ENCODE measurements at regions not wholly inside any gene's neighbourhood (a gene's known extent, or its start where the extent isn't known, plus 50 kb on each side); places are given as distances from the start of the nearest gene placed in this dataset.

DNA sequence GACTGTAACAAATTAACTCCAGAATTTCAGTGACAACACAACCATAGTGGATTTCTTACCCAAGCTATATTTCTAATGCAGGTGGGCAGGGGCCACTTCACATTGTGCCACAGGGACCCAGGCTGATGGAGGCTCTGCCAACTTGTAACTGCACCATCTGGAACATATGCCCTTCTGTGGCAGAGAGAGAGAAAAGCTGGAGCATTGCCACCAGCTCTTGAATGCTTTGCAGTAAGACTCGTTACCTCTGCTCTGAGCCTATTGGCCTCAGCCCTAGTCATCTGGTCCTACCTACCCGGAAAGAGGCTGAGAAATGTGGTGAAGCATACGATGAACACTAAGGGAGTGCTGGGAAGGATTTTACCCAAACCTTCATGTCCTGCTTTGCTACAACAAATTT is 587.1 kb downstream of the ZNF385D start:
- no peak for TF ChIP-seq SUZ12 (IDR thresholded peaks at IDR 0.05; ENCODE audit: unreplicated experiment)
- no peak for TF ChIP-seq CTCF (IDR thresholded peaks at IDR 0.05 in 2 of 3, conservative IDR thresholded peaks at IDR 0.05 in 1 of 3; ENCODE audit: control insufficient read depth in 2 of 3, extremely low read depth in 1 of 3, insufficient read depth in 1 of 3, low read depth in 3 of 3, low read length in 3 of 3)
- no peak for TF ChIP-seq ETV6 (conservative IDR thresholded peaks at IDR 0.05 in 1 of 2, IDR thresholded peaks at IDR 0.05 in 1 of 2; ENCODE audit: borderline replicate concordance in 1 of 2, low read depth in 1 of 2)
- TF ChIP-seq JUND (IDR thresholded peaks at IDR 0.05; ENCODE audit: low read depth, low read length): no peak
- no peak for TF ChIP-seq PBX3 (IDR thresholded peaks at IDR 0.05; ENCODE audit: insufficient replicate concordance, low read depth, low read length)
- TF ChIP-seq, protein P1, sequence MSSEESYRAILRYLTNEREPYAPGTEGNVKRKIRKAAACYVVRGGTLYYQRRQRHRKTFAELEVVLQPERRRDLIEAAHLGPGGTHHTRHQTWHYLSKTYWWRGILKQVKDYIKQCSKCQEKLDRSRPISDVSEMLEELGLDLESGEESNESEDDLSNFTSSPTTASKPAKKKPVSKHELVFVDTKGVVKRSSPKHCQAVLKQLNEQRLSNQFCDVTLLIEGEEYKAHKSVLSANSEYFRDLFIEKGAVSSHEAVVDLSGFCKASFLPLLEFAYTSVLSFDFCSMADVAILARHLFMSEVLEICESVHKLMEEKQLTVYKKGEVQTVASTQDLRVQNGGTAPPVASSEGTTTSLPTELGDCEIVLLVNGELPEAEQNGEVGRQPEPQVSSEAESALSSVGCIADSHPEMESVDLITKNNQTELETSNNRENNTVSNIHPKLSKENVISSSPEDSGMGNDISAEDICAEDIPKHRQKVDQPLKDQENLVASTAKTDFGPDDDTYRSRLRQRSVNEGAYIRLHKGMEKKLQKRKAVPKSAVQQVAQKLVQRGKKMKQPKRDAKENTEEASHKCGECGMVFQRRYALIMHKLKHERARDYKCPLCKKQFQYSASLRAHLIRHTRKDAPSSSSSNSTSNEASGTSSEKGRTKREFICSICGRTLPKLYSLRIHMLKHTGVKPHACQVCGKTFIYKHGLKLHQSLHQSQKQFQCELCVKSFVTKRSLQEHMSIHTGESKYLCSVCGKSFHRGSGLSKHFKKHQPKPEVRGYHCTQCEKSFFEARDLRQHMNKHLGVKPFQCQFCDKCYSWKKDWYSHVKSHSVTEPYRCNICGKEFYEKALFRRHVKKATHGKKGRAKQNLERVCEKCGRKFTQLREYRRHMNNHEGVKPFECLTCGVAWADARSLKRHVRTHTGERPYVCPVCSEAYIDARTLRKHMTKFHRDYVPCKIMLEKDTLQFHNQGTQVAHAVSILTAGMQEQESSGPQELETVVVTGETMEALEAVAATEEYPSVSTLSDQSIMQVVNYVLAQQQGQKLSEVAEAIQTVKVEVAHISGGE (CRISPR knock-in tag; IDR thresholded peaks at IDR 0.05): no peak
